ENCODE measurements at regions not wholly inside any gene's neighbourhood (a gene's known extent, or its start where the extent isn't known, plus 50 kb on each side); places are given as distances from the start of the nearest gene placed in this dataset.
"Not testable (repeated sequence)": the region's sequence is repeated elsewhere in the genome, so short reads cannot be mapped to it uniquely, and the experiment has no call there.

- not testable (repeated sequence) for TF ChIP-seq EZH2 (IDR thresholded peaks at IDR 0.05; ENCODE audit: insufficient read depth, poor library complexity, severe bottlenecking); EZH2phosphoT487 (IDR thresholded peaks at IDR 0.05; ENCODE audit: insufficient read depth, low read depth)
Measured at GRCh38 chr6:122185458-122185857, 214.0 kb upstream of the HSF2 start.
